ENCODE measurements at regions not wholly inside any gene's neighbourhood (a gene's known extent, or its start where the extent isn't known, plus 50 kb on each side); places are given as distances from the start of the nearest gene placed in this dataset.
"Not testable (repeated sequence)": the region's sequence is repeated elsewhere in the genome, so short reads cannot be mapped to it uniquely, and the experiment has no call there.

DNA sequence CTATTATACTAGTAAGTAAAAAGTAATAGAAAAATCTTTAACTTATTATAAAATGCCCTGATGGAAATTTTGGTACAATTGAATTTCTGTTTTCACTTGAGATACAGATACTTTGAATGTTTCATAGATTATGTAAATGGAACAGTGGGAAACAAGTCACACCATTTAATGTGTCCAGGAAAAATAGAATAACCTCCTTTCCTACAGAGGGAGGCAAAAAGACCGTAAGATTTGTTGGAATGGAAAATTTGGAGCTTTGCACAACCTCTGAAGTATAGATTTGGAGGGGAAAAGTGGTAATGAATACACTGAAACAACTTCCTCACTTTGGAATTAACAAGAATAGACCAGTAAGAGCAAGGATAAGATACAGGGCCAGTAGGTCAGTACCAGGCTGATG, 149.2 kb upstream of the L3MBTL4 start:
- in situ Hi-C loops (cut with HindIII; ENCODE audit: low pct_ligation_motif_present, low pct_unique_long_range_greater_than_20kb, low sequenced_read_pairs) = no loop called here
- DNase-seq = no peak

DNA sequence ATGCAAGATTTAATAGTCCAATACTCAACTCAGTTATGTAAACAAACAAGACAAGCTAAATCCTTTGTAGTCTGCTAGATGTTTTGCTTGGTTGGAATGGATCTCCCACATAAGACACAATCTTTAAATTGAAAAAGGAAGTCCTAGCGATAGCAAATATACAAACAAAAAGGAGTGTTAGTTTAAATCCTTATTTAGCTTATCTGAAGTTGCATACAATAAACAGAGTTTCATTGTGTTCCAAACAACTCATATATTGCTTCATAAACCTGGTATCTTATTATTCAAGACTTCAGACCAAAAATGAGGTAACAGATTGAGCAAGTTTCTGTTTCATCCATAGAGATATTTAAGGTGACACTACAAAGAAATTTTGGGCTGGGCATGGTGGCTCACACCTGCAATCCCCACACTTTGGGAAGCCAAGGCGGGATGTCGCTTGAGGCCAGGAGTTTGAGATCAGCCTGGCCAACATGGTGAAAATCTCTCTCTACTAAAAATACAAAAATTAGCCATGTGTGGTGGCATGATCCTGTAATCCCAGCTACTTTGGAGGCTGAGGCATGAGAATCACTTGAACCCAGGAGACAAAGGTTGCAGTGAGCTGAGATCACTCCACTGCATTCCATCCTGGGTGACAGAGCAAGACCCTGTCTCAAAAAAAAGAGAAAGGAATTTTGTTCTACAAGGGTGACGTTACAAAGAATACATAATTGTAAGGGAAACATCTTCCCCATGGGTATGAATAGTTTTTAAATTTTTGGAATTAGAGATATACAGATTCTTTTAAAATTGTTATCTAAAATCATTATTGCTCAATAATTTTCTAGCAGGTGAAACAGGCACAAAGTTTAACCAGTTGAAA, 150.5 kb upstream of the L3MBTL4 start:
- DNase-seq = no peak
- in situ Hi-C loops (cut with HindIII; ENCODE audit: low pct_ligation_motif_present, low pct_unique_long_range_greater_than_20kb, low sequenced_read_pairs) = no loop called here

DNA sequence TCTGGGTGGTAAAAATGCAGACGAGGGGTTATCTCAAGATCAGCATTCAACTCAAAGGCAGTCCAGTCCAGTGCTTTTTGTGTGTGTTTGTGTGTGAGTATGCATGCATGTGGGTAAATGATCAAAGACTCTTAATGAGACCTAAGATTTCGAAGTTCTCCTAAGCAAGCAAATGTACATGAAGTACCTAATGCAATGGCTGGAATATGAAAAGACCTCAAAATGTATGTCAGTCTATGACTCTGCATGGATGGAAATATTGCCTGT, 151.0 kb upstream of the L3MBTL4 start:
- no peak for DNase-seq
- in situ Hi-C loops (cut with HindIII; ENCODE audit: low pct_ligation_motif_present, low pct_unique_long_range_greater_than_20kb, low sequenced_read_pairs) = no loop called here

DNA sequence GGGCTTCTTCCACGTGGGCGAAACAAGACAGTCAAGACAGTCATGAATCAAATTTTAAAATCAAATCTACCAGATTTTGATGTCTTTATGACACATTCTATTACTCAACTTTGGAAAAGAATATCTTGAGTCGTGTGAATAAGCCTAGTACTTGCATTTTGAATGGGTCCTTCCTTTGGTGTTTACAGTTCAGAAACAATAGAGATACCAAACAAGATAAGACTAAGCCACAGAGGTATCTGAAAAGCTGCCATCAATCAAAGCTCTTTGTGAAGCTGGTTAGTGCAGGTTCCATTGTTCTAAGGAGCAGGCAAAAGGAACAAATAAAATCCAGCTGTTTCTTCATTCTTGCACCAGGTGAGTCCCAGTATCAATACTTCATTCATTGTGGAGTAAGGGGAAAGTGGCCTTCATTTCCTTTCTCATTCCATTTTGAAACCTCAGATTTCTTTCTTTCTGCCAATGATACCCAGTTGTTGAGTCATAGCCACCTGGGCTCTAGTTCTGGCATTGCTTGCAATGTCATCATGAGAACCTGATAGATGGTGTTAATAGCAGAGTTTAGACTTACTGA, 151.7 kb upstream of the L3MBTL4 start:
- DNase-seq = no peak
- in situ Hi-C loops (cut with HindIII; ENCODE audit: low pct_ligation_motif_present, low pct_unique_long_range_greater_than_20kb, low sequenced_read_pairs) = no loop called here

DNA sequence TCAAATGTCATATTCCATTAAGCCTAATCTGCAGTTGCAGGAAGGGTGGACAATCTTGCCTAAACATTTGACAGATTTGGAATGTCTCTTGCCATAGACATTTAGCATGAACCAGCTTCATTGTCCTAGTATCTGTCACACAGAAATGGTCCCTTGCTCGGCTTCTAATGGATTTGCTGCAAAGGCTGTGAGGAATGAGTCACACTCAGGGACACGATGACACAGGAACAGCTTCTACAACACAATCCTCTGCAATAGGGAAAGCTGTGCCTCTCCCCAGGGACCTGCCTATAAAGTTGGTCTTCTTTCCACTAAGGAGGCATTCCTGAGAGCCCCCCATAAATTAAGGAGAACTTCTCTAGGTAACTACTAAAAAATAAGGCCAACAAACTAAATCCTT, 155.1 kb upstream of the L3MBTL4 start:
- DNase-seq = no peak
- in situ Hi-C loops (cut with HindIII; ENCODE audit: low pct_ligation_motif_present, low pct_unique_long_range_greater_than_20kb, low sequenced_read_pairs) = no loop called here

DNA sequence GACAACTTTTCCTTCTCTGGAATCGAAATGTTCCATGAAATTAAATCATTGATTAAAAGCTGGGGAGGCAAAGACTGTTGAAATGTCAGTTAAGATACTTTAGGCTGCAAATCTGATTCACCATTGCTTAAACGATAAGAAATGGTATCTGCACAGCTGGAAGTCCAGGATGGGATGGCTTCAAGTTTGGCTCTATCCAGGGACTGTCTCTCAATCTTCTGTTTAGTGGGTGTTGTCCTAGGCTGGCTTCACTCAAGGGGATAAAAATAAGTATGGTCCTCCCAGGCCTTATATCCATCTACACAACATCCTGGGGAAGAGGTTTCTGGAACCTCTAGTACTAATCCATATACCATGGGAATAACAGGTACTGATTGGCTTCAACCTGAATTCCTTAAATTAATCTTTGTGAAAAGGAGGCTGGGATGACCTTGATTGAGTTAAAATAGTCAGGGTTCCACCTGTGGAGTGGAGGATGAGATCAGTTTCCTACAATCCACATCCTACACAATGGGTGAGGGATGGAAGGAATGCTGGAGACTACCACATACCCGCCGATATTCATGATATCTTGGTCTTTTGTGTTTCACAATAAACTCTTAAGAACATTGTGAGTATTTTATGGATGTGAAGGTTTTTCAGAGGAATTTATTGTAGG, 156.0 kb upstream of the L3MBTL4 start:
- in situ Hi-C loops (cut with HindIII; ENCODE audit: low pct_ligation_motif_present, low pct_unique_long_range_greater_than_20kb, low sequenced_read_pairs) = no loop called here
- no peak for DNase-seq

DNA sequence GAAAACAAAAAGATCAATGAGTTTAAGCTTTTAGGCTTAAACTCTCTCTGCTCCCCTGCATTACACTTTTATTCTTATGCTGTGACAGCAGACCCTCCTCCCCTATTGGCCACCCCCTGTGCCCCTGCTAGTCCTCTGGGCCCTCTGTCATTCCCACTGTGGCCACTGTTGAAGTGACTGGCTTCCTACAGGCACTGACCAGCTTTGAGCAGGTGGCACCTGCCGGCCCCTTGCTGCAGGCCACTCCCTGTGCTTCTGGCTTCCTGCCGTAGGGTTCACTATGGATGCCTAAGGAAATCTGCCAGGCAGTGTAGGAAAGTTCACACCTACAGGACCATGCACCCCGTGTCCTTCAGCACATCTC, 156.5 kb upstream of the L3MBTL4 start:
- in situ Hi-C loops (cut with HindIII; ENCODE audit: low pct_ligation_motif_present, low pct_unique_long_range_greater_than_20kb, low sequenced_read_pairs) = no loop called here
- DNase-seq = no peak

DNA sequence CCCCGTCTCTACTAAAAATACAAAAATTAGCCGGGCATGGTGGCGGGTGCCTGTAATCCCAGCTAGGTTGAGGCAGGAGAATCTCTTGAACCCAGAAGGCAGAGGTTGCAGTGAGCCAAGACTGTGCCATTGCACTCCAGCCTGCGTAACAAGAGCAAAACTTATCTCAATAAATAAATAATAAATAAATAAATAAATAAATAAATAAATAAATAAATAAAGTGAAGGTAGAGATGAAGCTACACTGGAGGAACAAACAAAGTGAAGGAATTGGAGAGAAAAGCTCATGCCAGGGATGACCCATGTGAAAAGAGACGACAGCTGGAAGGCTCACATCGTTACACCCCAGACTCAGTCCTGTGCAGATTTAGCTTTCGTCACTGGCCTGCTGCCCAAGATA, 157.3 kb upstream of the ARHGAP28 start:
- in situ Hi-C loops (cut with HindIII; ENCODE audit: low pct_ligation_motif_present, low pct_unique_long_range_greater_than_20kb, low sequenced_read_pairs); DNase-seq: not testable (repeated sequence)

DNA sequence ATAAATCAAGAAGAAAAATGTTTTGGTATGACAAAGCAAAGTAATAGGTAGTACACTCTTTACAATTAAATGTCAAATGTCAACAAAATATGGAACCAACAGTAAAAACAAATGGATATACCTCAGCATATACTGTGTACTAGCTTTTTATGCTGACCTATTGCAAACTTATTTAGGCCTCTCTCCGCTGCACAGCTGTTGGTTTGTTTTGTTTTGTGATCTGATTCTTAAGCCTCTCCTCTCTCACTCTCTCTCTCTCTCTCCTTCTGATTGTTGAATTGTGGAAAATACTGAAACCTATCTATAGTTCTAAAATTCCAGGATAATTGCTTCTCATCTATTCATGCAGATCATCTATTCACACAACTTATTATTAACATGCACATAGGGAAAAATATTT, 154.9 kb upstream of the ARHGAP28 start:
- in situ Hi-C loops (cut with HindIII; ENCODE audit: low pct_ligation_motif_present, low pct_unique_long_range_greater_than_20kb, low sequenced_read_pairs) = no loop called here

DNA sequence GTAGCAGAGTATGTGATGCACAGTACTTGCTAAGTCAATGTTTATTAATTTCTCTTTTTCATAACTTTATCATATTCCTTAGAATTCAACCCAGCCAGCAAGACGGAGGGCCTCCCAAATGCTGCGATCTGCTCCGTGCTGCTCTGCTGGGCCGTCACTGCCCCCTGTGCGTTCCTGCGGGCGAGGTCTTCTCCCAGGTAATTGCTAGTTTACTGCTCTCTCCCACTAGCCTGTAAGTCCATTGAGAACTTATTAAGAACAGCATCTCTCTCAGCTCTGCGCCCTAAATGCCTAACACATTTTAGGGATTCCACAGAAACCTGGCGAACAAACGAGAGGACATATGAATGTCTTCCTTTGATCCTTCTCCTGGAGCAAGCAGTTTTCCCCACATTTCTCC, 153.6 kb upstream of the ARHGAP28 start:
- no peak for DNase-seq
- in situ Hi-C loops (cut with HindIII; ENCODE audit: low pct_ligation_motif_present, low pct_unique_long_range_greater_than_20kb, low sequenced_read_pairs) = no loop called here

More for the DNA sequence above, 154.9 kb upstream of the ARHGAP28 start:
- DNase-seq = no peak

DNA sequence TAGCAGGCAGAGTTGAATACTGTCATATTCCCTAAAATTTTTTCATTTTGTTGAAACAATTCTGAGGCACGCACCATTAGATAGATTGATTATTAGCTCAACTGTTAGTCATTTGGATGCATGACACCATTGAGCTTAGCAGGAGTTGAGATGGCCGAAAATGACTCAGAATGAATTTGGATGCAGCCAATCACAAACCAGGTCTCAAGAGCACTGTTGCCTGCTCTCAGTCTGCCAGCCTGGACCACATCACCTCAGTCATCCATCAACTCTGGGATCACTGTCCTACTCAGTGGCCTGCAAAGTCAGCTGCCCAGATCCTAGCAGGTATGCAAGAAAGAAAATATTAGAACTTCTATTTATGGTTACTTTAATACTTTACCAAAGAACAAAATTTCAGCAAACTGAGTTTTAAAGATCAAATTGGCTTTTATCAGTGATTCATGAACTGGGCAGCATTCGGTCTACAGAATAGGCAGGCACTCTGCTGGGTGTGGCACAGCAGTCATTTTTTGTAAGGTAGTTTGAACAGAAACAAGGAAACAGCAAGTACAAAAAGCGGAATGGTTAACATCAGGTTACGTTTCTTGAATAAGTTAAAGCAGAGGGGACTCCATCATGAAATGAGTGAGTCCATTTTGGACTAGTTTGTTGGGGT, 152.7 kb upstream of the ARHGAP28 start:
- in situ Hi-C loops (cut with HindIII; ENCODE audit: low pct_ligation_motif_present, low pct_unique_long_range_greater_than_20kb, low sequenced_read_pairs) = no loop called here
- peak; percentile 64 for DNase-seq

DNA sequence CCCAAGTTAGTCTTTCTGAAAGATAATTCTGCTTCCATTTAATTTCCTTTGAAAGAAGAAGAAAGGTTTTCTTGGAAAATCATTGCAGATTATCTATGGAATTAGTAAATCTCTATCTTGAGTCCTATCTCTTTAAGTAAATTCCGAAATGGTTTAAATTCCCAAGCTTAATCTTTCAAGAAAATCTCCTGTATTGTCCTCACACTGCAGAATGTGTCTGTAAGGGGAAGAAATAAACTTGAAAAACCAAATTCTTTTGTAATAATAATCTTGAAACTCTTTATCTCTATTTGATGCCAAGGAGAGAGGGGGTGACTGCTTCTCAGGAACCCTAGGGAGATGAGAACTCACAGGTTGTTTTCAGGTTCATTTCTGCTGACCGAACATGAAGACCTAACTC, 150.8 kb upstream of the ARHGAP28 start:
- no peak for DNase-seq
- in situ Hi-C loops (cut with HindIII; ENCODE audit: low pct_ligation_motif_present, low pct_unique_long_range_greater_than_20kb, low sequenced_read_pairs) = no loop called here

DNA sequence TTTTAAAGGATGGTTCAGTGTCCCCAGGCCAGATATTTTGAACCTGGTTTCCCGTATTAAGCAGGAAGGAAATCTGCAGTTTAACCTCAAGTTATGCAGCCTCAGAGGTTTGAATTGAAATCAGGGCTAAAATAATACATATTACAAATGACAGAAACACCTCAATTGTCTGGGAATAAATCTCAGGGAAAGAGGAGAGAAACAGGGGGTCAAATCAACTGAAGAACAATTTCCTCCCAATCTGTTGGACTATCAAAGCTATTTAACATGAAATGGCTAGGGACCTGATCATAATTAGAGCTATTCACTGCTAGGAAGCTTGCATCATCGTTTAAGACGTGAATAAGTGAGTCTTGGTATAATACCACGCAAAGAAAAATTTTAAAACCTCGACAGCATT, 150.0 kb upstream of the ARHGAP28 start:
- DNase-seq = no peak
- in situ Hi-C loops (cut with HindIII; ENCODE audit: low pct_ligation_motif_present, low pct_unique_long_range_greater_than_20kb, low sequenced_read_pairs) = no loop called here

DNA sequence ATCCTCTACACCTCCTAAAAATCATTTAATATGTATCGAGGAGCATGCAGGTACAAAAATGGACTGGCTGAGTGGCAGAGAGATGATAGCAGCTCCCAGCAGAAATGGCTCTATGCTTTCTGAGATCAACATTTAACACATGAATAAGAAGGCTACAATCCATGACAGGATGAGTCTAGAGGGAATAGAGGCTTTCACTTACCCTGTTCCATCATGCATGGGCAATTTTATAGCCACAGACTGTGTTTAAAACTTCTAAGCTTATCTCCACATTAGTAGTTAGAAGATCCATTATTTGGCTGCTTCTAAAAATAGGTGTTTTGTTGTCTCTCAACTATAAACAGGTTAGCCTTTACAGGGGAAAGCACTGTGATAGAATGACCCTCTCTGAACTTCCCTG, 149.1 kb upstream of the ARHGAP28 start:
- DNase-seq = no peak
- in situ Hi-C loops (cut with HindIII; ENCODE audit: low pct_ligation_motif_present, low pct_unique_long_range_greater_than_20kb, low sequenced_read_pairs) = no loop called here

DNA sequence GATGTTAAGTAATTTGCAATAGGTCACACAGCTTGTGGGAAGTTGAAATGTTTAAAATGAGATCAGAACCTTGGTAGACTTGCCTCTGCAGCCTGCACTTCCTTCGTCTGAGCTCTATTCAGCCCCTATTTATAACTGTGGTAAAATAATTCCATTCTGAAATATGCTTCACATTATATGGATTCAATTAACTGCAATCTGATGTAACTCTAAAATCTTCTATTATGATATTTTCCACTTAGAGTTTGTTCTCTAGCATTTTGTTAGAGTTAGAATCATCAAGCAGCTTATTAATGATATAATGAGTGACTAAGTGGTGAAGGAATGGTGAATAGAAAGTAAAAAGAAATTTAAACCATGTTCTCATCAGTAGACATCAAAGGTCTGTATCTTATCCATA, 139.6 kb upstream of the ARHGAP28 start:
- in situ Hi-C loops (cut with HindIII; ENCODE audit: low pct_ligation_motif_present, low pct_unique_long_range_greater_than_20kb, low sequenced_read_pairs) = no loop called here
- no peak for DNase-seq

DNA sequence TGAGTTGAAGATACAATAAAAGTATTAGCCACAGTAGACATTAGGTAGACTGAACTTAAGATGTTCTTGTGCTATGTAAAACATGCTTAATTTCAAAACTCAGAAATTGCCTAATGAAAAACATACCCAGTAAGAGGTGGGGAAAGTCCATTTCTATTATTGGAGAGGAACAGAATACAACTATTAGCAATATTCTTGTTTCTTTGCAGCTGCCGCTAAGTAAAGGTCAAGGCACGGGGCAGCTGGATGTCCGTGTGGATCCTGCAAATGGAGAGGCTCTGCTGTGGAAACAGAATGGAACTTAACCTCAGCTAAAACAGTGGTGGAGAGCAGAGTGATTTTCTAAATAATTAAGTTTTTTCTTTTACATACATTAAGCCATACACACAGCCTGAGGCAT, 139.2 kb upstream of the ARHGAP28 start:
- DNase-seq = no peak
- in situ Hi-C loops (cut with HindIII; ENCODE audit: low pct_ligation_motif_present, low pct_unique_long_range_greater_than_20kb, low sequenced_read_pairs) = no loop called here

DNA sequence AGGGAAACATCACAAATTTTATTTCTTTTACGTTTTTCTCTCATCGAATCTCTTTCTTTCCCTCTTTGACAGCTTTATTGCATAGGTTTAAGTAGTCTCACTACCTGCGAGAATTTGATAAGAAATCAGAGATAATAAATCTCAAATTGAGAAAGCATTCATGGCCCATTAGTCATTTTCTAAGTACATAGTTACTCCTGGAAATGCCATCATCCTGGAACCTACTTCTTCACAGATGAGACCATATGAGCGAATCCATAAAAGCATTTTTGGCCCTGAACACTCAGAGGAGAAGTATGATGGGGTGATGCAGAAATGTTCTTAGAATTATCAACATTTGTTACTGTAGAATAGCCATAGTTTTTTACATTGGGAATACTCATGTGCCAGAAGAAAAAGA, 138.0 kb upstream of the ARHGAP28 start:
- in situ Hi-C loops (cut with HindIII; ENCODE audit: low pct_ligation_motif_present, low pct_unique_long_range_greater_than_20kb, low sequenced_read_pairs) = no loop called here
- DNase-seq = no peak

DNA sequence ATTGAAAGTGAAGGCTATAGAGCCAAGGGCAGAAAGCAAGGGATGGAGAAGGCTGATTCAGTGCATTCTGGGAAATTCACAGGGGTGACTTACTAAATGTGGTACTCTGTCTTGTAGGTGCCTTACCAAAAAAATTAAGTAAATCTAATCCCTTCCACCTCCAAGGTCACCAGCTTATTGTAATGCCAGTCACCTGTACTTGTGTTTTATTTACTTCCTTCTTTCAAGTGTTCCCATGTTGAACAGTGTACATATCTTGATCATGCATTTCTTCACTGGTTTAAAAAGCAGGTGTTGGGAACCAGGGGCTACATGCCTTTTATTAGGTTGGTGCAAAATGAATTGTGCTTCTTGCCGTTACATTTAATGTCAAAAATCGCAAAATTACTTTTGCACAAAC, 137.0 kb upstream of the ARHGAP28 start:
- in situ Hi-C loops (cut with HindIII; ENCODE audit: low pct_ligation_motif_present, low pct_unique_long_range_greater_than_20kb, low sequenced_read_pairs) = no loop called here
- no peak for DNase-seq

DNA sequence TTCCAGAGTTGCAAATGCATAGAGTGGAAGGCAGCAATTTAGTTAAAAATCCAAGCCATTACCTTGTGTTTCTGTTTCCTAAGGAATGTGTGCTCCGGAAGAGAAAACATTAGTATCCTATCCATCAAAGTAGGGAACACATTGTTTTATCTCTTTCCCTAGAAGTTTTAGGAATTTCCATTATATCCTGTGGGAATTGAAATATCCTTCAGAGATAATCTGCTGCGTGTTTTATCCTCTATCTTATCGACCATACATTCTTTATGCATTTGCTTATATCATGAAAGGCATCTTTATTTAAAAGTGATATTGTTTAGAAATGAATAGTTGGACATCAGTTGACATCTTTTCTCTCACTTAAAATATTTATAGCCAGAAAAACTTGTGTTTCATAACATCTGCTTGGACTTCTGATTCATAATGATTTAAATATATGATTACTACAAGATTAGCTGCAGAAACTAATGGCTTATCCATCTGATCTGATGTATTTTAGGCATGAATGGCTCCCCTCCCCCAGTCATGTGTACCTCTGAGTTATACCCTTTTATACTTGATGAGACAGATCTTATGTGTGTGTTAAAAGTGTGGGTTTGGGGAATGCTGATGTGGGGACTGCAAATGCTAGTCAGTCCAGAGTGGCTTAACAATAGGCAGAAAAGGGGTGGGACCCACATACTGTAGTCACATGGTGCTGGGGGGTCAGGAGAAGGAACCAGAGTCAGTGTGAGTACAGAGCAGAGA, 136.2 kb upstream of the ARHGAP28 start:
- DNase-seq = no peak
- in situ Hi-C loops (cut with HindIII; ENCODE audit: low pct_ligation_motif_present, low pct_unique_long_range_greater_than_20kb, low sequenced_read_pairs) = no loop called here

All from ACHN (cell line).